ENCODE measurements at regions not wholly inside any gene's neighbourhood (a gene's known extent, or its start where the extent isn't known, plus 50 kb on each side); places are given as distances from the start of the nearest gene placed in this dataset.

- Histone ChIP-seq H3K4me2 (ENCODE audit: low read length) (no peak overlapping the region), H3K9me3 (replicated peaks; ENCODE audit: low read length) (no peaks in the 10 kb centered on the region), H3K27me3 (ENCODE audit: control insufficient read depth, insufficient read depth, low read length) (no peaks in the 10 kb centered on the region), H3K36me3 (ENCODE audit: insufficient read depth, low read length) (no peaks in the 10 kb centered on the region), H3K4me1 (ENCODE audit: control insufficient read depth, insufficient read depth, low read length) (no peaks in the 10 kb centered on the region), H3K9ac (ENCODE audit: low read depth, low read length) (no peak overlapping the region), H3K4me3 (ENCODE audit: low read length) (no peak overlapping the region)
These were observed 344.0 kb downstream of the FAT4 start for GRCh38 chr4:125658773-125659172.

GRCh38 chr4:125663896-125664767 is 349.4 kb downstream of the FAT4 start:
- no peak overlapping the region for H3K4me3 ChIP-seq (ENCODE audit: low read length)
- no peak overlapping the region for H3K4me2 ChIP-seq (ENCODE audit: low read length)
- no peaks in the 10 kb centered on the region for H3K9me3 ChIP-seq (replicated peaks; ENCODE audit: low read length)

GRCh38 chr4:125666635-125667034 is 351.9 kb downstream of the FAT4 start:
- Histone ChIP-seq H3K4me3 (ENCODE audit: low read length) (no peak overlapping the region), H3K4me2 (ENCODE audit: low read length) (no peak overlapping the region), H3K27me3 (ENCODE audit: control insufficient read depth, insufficient read depth, low read length) (no peaks in the 10 kb centered on the region), H3K9ac (ENCODE audit: low read depth, low read length) (no peak overlapping the region), H3K36me3 (ENCODE audit: insufficient read depth, low read length) (no peaks in the 10 kb centered on the region), H3K4me1 (ENCODE audit: control insufficient read depth, insufficient read depth, low read length) (no peaks in the 10 kb centered on the region), H3K9me3 (replicated peaks; ENCODE audit: low read length) (no peaks in the 10 kb centered on the region)

More at GRCh38 chr4:125663896-125664767, 349.4 kb downstream of the FAT4 start:
- Histone ChIP-seq H3K9ac (ENCODE audit: low read depth, low read length) (no peak overlapping the region), H3K36me3 (ENCODE audit: insufficient read depth, low read length) (no peaks in the 10 kb centered on the region), H3K4me1 (ENCODE audit: control insufficient read depth, insufficient read depth, low read length) (no peaks in the 10 kb centered on the region), H3K27me3 (ENCODE audit: control insufficient read depth, insufficient read depth, low read length) (no peaks in the 10 kb centered on the region)

GRCh38 chr4:125676156-125676555 is 361.4 kb downstream of the FAT4 start:
- no peak overlapping the region for H3K4me3 ChIP-seq (ENCODE audit: low read length)
- H3K4me1 ChIP-seq (ENCODE audit: control insufficient read depth, insufficient read depth, low read length): no peaks in the 10 kb centered on the region
- no peak overlapping the region for H3K9ac ChIP-seq (ENCODE audit: low read depth, low read length)
- no peak overlapping the region for H3K4me2 ChIP-seq (ENCODE audit: low read length)
- H3K27me3 ChIP-seq (ENCODE audit: control insufficient read depth, insufficient read depth, low read length): no peaks in the 10 kb centered on the region
- no peaks in the 10 kb centered on the region for H3K9me3 ChIP-seq (replicated peaks; ENCODE audit: low read length)
- H3K36me3 ChIP-seq (ENCODE audit: insufficient read depth, low read length): no peaks in the 10 kb centered on the region

- no peaks in the 10 kb centered on the region for H3K27me3 ChIP-seq (ENCODE audit: control insufficient read depth, insufficient read depth, low read length)
- H3K9me3 ChIP-seq (replicated peaks; ENCODE audit: low read length): no peaks in the 10 kb centered on the region
- H3K4me3 ChIP-seq (ENCODE audit: low read length): no peak overlapping the region
- H3K4me1 ChIP-seq (ENCODE audit: control insufficient read depth, insufficient read depth, low read length): no peaks in the 10 kb centered on the region
- no peak overlapping the region for H3K9ac ChIP-seq (ENCODE audit: low read depth, low read length)
- H3K36me3 ChIP-seq (ENCODE audit: insufficient read depth, low read length): no peaks in the 10 kb centered on the region
- H3K4me2 ChIP-seq (ENCODE audit: low read length): no peak overlapping the region
These were observed 361.8 kb downstream of the FAT4 start for GRCh38 chr4:125676583-125676982.

GRCh38 chr4:125677665-125678307 is 363.0 kb downstream of the FAT4 start:
- Histone ChIP-seq H3K27me3 (ENCODE audit: control insufficient read depth, insufficient read depth, low read length) (no peaks in the 10 kb centered on the region), H3K4me1 (ENCODE audit: control insufficient read depth, insufficient read depth, low read length) (no peaks in the 10 kb centered on the region), H3K9ac (ENCODE audit: low read depth, low read length) (no peak overlapping the region), H3K4me2 (ENCODE audit: low read length) (no peak overlapping the region), H3K9me3 (replicated peaks; ENCODE audit: low read length) (no peaks in the 10 kb centered on the region), H3K4me3 (ENCODE audit: low read length) (no peak overlapping the region), H3K36me3 (ENCODE audit: insufficient read depth, low read length) (no peaks in the 10 kb centered on the region)

GRCh38 chr4:125679989-125680388 is 365.2 kb downstream of the FAT4 start:
- Histone ChIP-seq H3K4me1 (ENCODE audit: control insufficient read depth, insufficient read depth, low read length) (no peaks in the 10 kb centered on the region), H3K27me3 (ENCODE audit: control insufficient read depth, insufficient read depth, low read length) (no peaks in the 10 kb centered on the region), H3K4me3 (ENCODE audit: low read length) (no peak overlapping the region), H3K9ac (ENCODE audit: low read depth, low read length) (no peak overlapping the region), H3K4me2 (ENCODE audit: low read length) (no peak overlapping the region), H3K36me3 (ENCODE audit: insufficient read depth, low read length) (no peaks in the 10 kb centered on the region), H3K9me3 (replicated peaks; ENCODE audit: low read length) (no peaks in the 10 kb centered on the region)

GRCh38 chr4:125681240-125681639 is 366.5 kb downstream of the FAT4 start:
- Histone ChIP-seq H3K27me3 (ENCODE audit: control insufficient read depth, insufficient read depth, low read length) (no peaks in the 10 kb centered on the region), H3K4me3 (ENCODE audit: low read length) (no peak overlapping the region), H3K9me3 (replicated peaks; ENCODE audit: low read length) (no peaks in the 10 kb centered on the region), H3K4me2 (ENCODE audit: low read length) (no peak overlapping the region), H3K4me1 (ENCODE audit: control insufficient read depth, insufficient read depth, low read length) (no peaks in the 10 kb centered on the region), H3K9ac (ENCODE audit: low read depth, low read length) (no peak overlapping the region), H3K36me3 (ENCODE audit: insufficient read depth, low read length) (no peaks in the 10 kb centered on the region)

GRCh38 chr4:125682730-125683129 is 368.0 kb downstream of the FAT4 start:
- Histone ChIP-seq H3K9ac (ENCODE audit: low read depth, low read length) (no peak overlapping the region), H3K4me1 (ENCODE audit: control insufficient read depth, insufficient read depth, low read length) (no peaks in the 10 kb centered on the region), H3K27me3 (ENCODE audit: control insufficient read depth, insufficient read depth, low read length) (no peaks in the 10 kb centered on the region), H3K4me2 (ENCODE audit: low read length) (no peak overlapping the region), H3K9me3 (replicated peaks; ENCODE audit: low read length) (no peaks in the 10 kb centered on the region), H3K36me3 (ENCODE audit: insufficient read depth, low read length) (no peaks in the 10 kb centered on the region), H3K4me3 (ENCODE audit: low read length) (no peak overlapping the region)

GRCh38 chr4:125688841-125689240 is 374.1 kb downstream of the FAT4 start:
- no peaks in the 10 kb centered on the region for H3K9me3 ChIP-seq (replicated peaks; ENCODE audit: low read length)
- H3K4me3 ChIP-seq (ENCODE audit: low read length): no peak overlapping the region
- no peaks in the 10 kb centered on the region for H3K27me3 ChIP-seq (ENCODE audit: control insufficient read depth, insufficient read depth, low read length)
- H3K4me2 ChIP-seq (ENCODE audit: low read length): no peak overlapping the region
- H3K9ac ChIP-seq (ENCODE audit: low read depth, low read length): no peak overlapping the region
- H3K36me3 ChIP-seq (ENCODE audit: insufficient read depth, low read length): no peaks in the 10 kb centered on the region
- H3K4me1 ChIP-seq (ENCODE audit: control insufficient read depth, insufficient read depth, low read length): no peaks in the 10 kb centered on the region

GRCh38 chr4:125689805-125690204 is 375.1 kb downstream of the FAT4 start:
- no peak overlapping the region for H3K4me2 ChIP-seq (ENCODE audit: low read length)
- no peaks in the 10 kb centered on the region for H3K9me3 ChIP-seq (replicated peaks; ENCODE audit: low read length)
- no peaks in the 10 kb centered on the region for H3K27me3 ChIP-seq (ENCODE audit: control insufficient read depth, insufficient read depth, low read length)
- H3K4me3 ChIP-seq (ENCODE audit: low read length): no peak overlapping the region
- no peak overlapping the region for H3K9ac ChIP-seq (ENCODE audit: low read depth, low read length)
- H3K4me1 ChIP-seq (ENCODE audit: control insufficient read depth, insufficient read depth, low read length): no peaks in the 10 kb centered on the region
- H3K36me3 ChIP-seq (ENCODE audit: insufficient read depth, low read length): no peaks in the 10 kb centered on the region

- Histone ChIP-seq H3K27me3 (ENCODE audit: control insufficient read depth, insufficient read depth, low read length) (no peaks in the 10 kb centered on the region), H3K36me3 (ENCODE audit: insufficient read depth, low read length) (no peaks in the 10 kb centered on the region), H3K4me3 (ENCODE audit: low read length) (no peak overlapping the region), H3K9me3 (replicated peaks; ENCODE audit: low read length) (no peaks in the 10 kb centered on the region), H3K9ac (ENCODE audit: low read depth, low read length) (no peak overlapping the region), H3K4me2 (ENCODE audit: low read length) (no peak overlapping the region), H3K4me1 (ENCODE audit: control insufficient read depth, insufficient read depth, low read length) (no peaks in the 10 kb centered on the region)
These were observed 378.5 kb downstream of the FAT4 start for GRCh38 chr4:125693228-125693627.

All from skeletal muscle satellite cell (primary cell).